Gastrocnemius medialis (tissue), 4 donors: ENCODE measurements at regions not wholly inside any gene's neighbourhood (a gene's known extent, or its start where the extent isn't known, plus 50 kb on each side); places are given as distances from the start of the nearest gene placed in this dataset.

Experiments
- ATAC-seq, 2 donors: fragments of 150-250 bp; one replicate each; pipeline ENCODE4 v1.9.1; 2016
- DNase-seq, 2 donors: peaks; one replicate each; pipeline ENCODE4 v3.0.0-alpha.2; 2019
- H3K27ac ChIP-seq, 4 donors: fragments of 200-600 bp; sonication (generic); 1 replicate in 1 of 4; 2 replicates in 3 of 4; pipeline ENCODE4 v1.5.1; 2016 to 2018; ENCODE audit warnings: mild to moderate bottlenecking in 2 of 4, moderate library complexity in 1 of 4
- H3K27me3 ChIP-seq, 3 donors: fragments of 200-600 bp; sonication (generic) in 2 of 3; 1 replicate in 1 of 3; 2 replicates in 2 of 3; pipeline versions ENCODE4 v1.5.1 to v1.6.0; 2016 to 2019; ENCODE audit warnings: mild to moderate bottlenecking in 1 of 3, moderate library complexity in 1 of 3
- H3K36me3 ChIP-seq, 2 donors: fragments of 200-600 bp; sonication (generic) in 1 of 2; one replicate each; pipeline ENCODE4 v1.5.1; 2017 to 2018
- H3K4me1 ChIP-seq, 2 donors: fragments of 200-600 bp; sonication (generic) in 1 of 2; one replicate each; pipeline ENCODE4 v1.5.1; 2016 to 2017; ENCODE audit warnings: mild to moderate bottlenecking in 2 of 2
- H3K4me3 ChIP-seq, 4 donors: fragments of 200-600 bp; sonication (generic) in 3 of 4; 1 replicate in 1 of 4; 2 replicates in 3 of 4; pipeline ENCODE4 v1.5.1; 2016 to 2019; ENCODE audit warnings: mild to moderate bottlenecking in 2 of 4
- H3K9me3 ChIP-seq, 3 donors: fragments of 200-600 bp; sonication (generic) in 2 of 3; 1 replicate in 1 of 3; 2 replicates in 2 of 3; pipeline ENCODE4 v1.5.1; 2016 to 2019
- POLR2A ChIP-seq, 2 donors: fragments of 450-650 bp; IDR thresholded peaks; one replicate each; pipeline ENCODE4 v1.6.1; 2017; ENCODE audit warnings: antibody characterized with exemption in 2 of 2, mild to moderate bottlenecking in 2 of 2, moderate library complexity in 2 of 2
- in situ Hi-C, 4 donors: fragments of 200-750 bp; cut with MboI; loops; one replicate each; pipeline versions ENCODE4 v1.15.0 to v1.8.0; 2017; ENCODE audit warnings: low sequenced_read_pairs in 4 of 4
- intact Hi-C: fragments of 100-400 bp; cut with DNase I; formaldehyde crosslinking; loops from one replicate; pipeline ENCODE4 v1.15.1; 2023; ENCODE audit warnings: low total_unique reads
- TF ChIP-seq, protein P1 (sequence below), 5 experiments: fragments of 450-650 bp in 3 of 5; fragments of 200-600 bp in 2 of 5; sonication (generic) in 2 of 5; IDR thresholded peaks in 4 of 5; conservative IDR thresholded peaks in 1 of 5; 1 replicate in 4 of 5; 2 replicates in 1 of 5; pipeline ENCODE4 v1.5.1; 2016 to 2019; ENCODE audit warnings: antibody characterized with exemption in 5 of 5, mild to moderate bottlenecking in 3 of 5, moderate library complexity in 3 of 5

- Histone ChIP-seq H3K36me3 (no peaks in the 10 kb centered on the region), H3K4me3 (no peak overlapping the region), H3K9me3 (no peaks in the 10 kb centered on the region), H3K4me1 (no peaks in the 10 kb centered on the region), H3K27ac (no peak overlapping the region), H3K27me3 (no peaks in the 10 kb centered on the region)
- in situ Hi-C loops (no loop called here), intact Hi-C loops (no loop called here)
- ATAC-seq (no peak), DNase-seq (no peak)
- no peak for TF ChIP-seq POLR2A (IDR thresholded peaks at IDR 0.05)
- TF ChIP-seq, protein P1, sequence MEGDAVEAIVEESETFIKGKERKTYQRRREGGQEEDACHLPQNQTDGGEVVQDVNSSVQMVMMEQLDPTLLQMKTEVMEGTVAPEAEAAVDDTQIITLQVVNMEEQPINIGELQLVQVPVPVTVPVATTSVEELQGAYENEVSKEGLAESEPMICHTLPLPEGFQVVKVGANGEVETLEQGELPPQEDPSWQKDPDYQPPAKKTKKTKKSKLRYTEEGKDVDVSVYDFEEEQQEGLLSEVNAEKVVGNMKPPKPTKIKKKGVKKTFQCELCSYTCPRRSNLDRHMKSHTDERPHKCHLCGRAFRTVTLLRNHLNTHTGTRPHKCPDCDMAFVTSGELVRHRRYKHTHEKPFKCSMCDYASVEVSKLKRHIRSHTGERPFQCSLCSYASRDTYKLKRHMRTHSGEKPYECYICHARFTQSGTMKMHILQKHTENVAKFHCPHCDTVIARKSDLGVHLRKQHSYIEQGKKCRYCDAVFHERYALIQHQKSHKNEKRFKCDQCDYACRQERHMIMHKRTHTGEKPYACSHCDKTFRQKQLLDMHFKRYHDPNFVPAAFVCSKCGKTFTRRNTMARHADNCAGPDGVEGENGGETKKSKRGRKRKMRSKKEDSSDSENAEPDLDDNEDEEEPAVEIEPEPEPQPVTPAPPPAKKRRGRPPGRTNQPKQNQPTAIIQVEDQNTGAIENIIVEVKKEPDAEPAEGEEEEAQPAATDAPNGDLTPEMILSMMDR (IDR thresholded peaks at IDR 0.05 in 4 of 5, conservative IDR thresholded peaks at IDR 0.05 in 1 of 5) = no peak
These were observed 816.0 kb upstream of the NDST4 start for GRCh38 chr4:115929373-115929772.

- no peak overlapping the region for H3K4me3 ChIP-seq
- DNase-seq (no peak), ATAC-seq (no peak)
- no peaks in the 10 kb centered on the region for H3K27me3 ChIP-seq
- no peak for TF ChIP-seq POLR2A (IDR thresholded peaks at IDR 0.05)
- TF ChIP-seq, protein P1 (IDR thresholded peaks at IDR 0.05 in 4 of 5, conservative IDR thresholded peaks at IDR 0.05 in 1 of 5) = no peak
- no peaks in the 10 kb centered on the region for H3K4me1 ChIP-seq
- intact Hi-C loops = no loop called here
- H3K27ac ChIP-seq = no peak overlapping the region
- in situ Hi-C loops = no loop called here
- no peaks in the 10 kb centered on the region for H3K36me3 ChIP-seq
- H3K9me3 ChIP-seq = no peaks in the 10 kb centered on the region
These were observed 814.0 kb upstream of the NDST4 start for GRCh38 chr4:115927382-115927781.

- ATAC-seq = no peak
- intact Hi-C loops = no loop called here
- no peak overlapping the region for H3K27ac ChIP-seq
- no peak overlapping the region for H3K4me3 ChIP-seq
- in situ Hi-C loops = no loop called here
- H3K9me3 ChIP-seq = no peaks in the 10 kb centered on the region
- no peaks in the 10 kb centered on the region for H3K36me3 ChIP-seq
- no peaks in the 10 kb centered on the region for H3K27me3 ChIP-seq
- H3K4me1 ChIP-seq = no peaks in the 10 kb centered on the region
- DNase-seq = no peak
- TF ChIP-seq, protein P1 (IDR thresholded peaks at IDR 0.05 in 4 of 5, conservative IDR thresholded peaks at IDR 0.05 in 1 of 5) = no peak
- no peak for TF ChIP-seq POLR2A (IDR thresholded peaks at IDR 0.05)
These were observed 809.7 kb upstream of the NDST4 start for GRCh38 chr4:115923152-115923551.

- Histone ChIP-seq H3K27me3 (no peaks in the 10 kb centered on the region), H3K4me3 (no peak overlapping the region), H3K36me3 (no peaks in the 10 kb centered on the region), H3K27ac (no peak overlapping the region), H3K9me3 (no peaks in the 10 kb centered on the region), H3K4me1 (no peaks in the 10 kb centered on the region)
- in situ Hi-C loops = no loop called here
- DNase-seq = no peak
- ATAC-seq = no peak
- TF ChIP-seq, protein P1 (IDR thresholded peaks at IDR 0.05 in 4 of 5, conservative IDR thresholded peaks at IDR 0.05 in 1 of 5) = no peak
- no peak for TF ChIP-seq POLR2A (IDR thresholded peaks at IDR 0.05)
- intact Hi-C loops = no loop called here
These were observed 807.2 kb upstream of the NDST4 start for GRCh38 chr4:115920637-115921036.

- in situ Hi-C loops = no loop called here
- Histone ChIP-seq H3K4me3 (no peak overlapping the region), H3K36me3 (no peaks in the 10 kb centered on the region), H3K27me3 (no peaks in the 10 kb centered on the region), H3K9me3 (no peaks in the 10 kb centered on the region), H3K27ac (no peak overlapping the region), H3K4me1 (no peaks in the 10 kb centered on the region)
- ATAC-seq (no peak), DNase-seq (no peak)
- intact Hi-C loops = no loop called here
- TF ChIP-seq POLR2A (IDR thresholded peaks at IDR 0.05) = no peak
- TF ChIP-seq, protein P1 (IDR thresholded peaks at IDR 0.05 in 4 of 5, conservative IDR thresholded peaks at IDR 0.05 in 1 of 5) = no peak
These were observed 804.7 kb upstream of the NDST4 start for GRCh38 chr4:115918149-115918548.
